ENCODE measurements at regions not wholly inside any gene's neighbourhood (a gene's known extent, or its start where the extent isn't known, plus 50 kb on each side); places are given as distances from the start of the nearest gene placed in this dataset.
A peak's percentile ranks its signal among the peaks of the same experiment; 100 is the strongest.

- TF ChIP-seq CTCF (IDR thresholded peaks at IDR 0.05; ENCODE audit: extremely low read depth, insufficient read depth, missing control alignments), result no peak
- no peak for DNase-seq (ENCODE audit: low spot score)
- in situ Hi-C loops (cut with MboI; ENCODE audit: low pct_unique_long_range_greater_than_20kb, low sequenced_read_pairs, unreplicated experiment), result no loop called here
These were observed 120.5 kb upstream of the NAV3 start for GRCh38 chr12:77710209-77710608.

- no peak for TF ChIP-seq CTCF (IDR thresholded peaks at IDR 0.05; ENCODE audit: extremely low read depth, insufficient read depth, missing control alignments)
- no peak for DNase-seq (ENCODE audit: low spot score)
- in situ Hi-C loops (cut with MboI; ENCODE audit: low pct_unique_long_range_greater_than_20kb, low sequenced_read_pairs, unreplicated experiment), result loop anchor here (25.0 kb wide), 2 partner anchors 535 to 660 kb away; no protein-coding TSS in a partner anchor
These were observed 133.6 kb upstream of the NAV3 start for GRCh38 chr12:77697126-77697525.

- no peak for DNase-seq (ENCODE audit: low spot score)
- TF ChIP-seq CTCF (IDR thresholded peaks at IDR 0.05; ENCODE audit: extremely low read depth, insufficient read depth, missing control alignments), result no peak
- in situ Hi-C loops (cut with MboI; ENCODE audit: low pct_unique_long_range_greater_than_20kb, low sequenced_read_pairs, unreplicated experiment), result loop anchor here (25.0 kb wide), 2 partner anchors 534 to 659 kb away; no protein-coding TSS in a partner anchor
These were observed 134.5 kb upstream of the NAV3 start for GRCh38 chr12:77696183-77696582.

GRCh38 chr12:77689510-77690086 is 141.1 kb upstream of the NAV3 start:
- in situ Hi-C loops (cut with MboI; ENCODE audit: low pct_unique_long_range_greater_than_20kb, low sequenced_read_pairs, unreplicated experiment), result loop anchor here (25.0 kb wide), 2 partner anchors 527 to 652 kb away; no protein-coding TSS in a partner anchor
- DNase-seq (ENCODE audit: low spot score), result no peak
- TF ChIP-seq CTCF (IDR thresholded peaks at IDR 0.05; ENCODE audit: extremely low read depth, insufficient read depth, missing control alignments), result no peak

GRCh38 chr12:77687321-77687720 is 143.4 kb upstream of the NAV3 start:
- TF ChIP-seq CTCF (IDR thresholded peaks at IDR 0.05; ENCODE audit: extremely low read depth, insufficient read depth, missing control alignments), result no peak
- DNase-seq (ENCODE audit: low spot score), result no peak

GRCh38 chr12:77686760-77687159 is 143.9 kb upstream of the NAV3 start:
- DNase-seq (ENCODE audit: low spot score), result no peak
- in situ Hi-C loops (cut with MboI; ENCODE audit: low pct_unique_long_range_greater_than_20kb, low sequenced_read_pairs, unreplicated experiment), result loop anchor here (25.0 kb wide), 2 partner anchors 524 to 649 kb away; no protein-coding TSS in a partner anchor
- TF ChIP-seq CTCF (IDR thresholded peaks at IDR 0.05; ENCODE audit: extremely low read depth, insufficient read depth, missing control alignments), result peak; percentile 4

More at GRCh38 chr12:77687321-77687720, 143.4 kb upstream of the NAV3 start:
- in situ Hi-C loops (cut with MboI; ENCODE audit: low pct_unique_long_range_greater_than_20kb, low sequenced_read_pairs, unreplicated experiment), result loop anchor here (25.0 kb wide), 2 partner anchors 525 to 650 kb away; no protein-coding TSS in a partner anchor
